Epithelial cell of esophagus (primary cell): ENCODE measurements at regions not wholly inside any gene's neighbourhood (a gene's known extent, or its start where the extent isn't known, plus 50 kb on each side); places are given as distances from the start of the nearest gene placed in this dataset.
A peak's percentile ranks its signal among the peaks of the same experiment; 100 is the strongest.

ENCODE experiments used
- DNase-seq: peaks from one replicate; pipeline ENCODE4 v3.0.0; 2010; ENCODE audit warnings: low read depth
- H3K4me3 ChIP-seq: 2 replicates; pipeline ENCODE4 v1.5.1; 2011; ENCODE audit warnings: mild to moderate bottlenecking, low read length, control low read depth
- TF ChIP-seq, protein P1 (sequence below): IDR thresholded peaks from 2 replicates; pipeline ENCODE4 v1.5.1; 2011; ENCODE audit warnings: low read depth, mild to moderate bottlenecking, low read length, control low read depth, inconsistent platforms; ENCODE audit not compliant: insufficient read depth; ENCODE audit errors: missing control alignments

GRCh38 chr2:183798535-183798934, 674.3 kb downstream of the NUP35 start:
- no peak for DNase-seq
- TF ChIP-seq, protein P1, sequence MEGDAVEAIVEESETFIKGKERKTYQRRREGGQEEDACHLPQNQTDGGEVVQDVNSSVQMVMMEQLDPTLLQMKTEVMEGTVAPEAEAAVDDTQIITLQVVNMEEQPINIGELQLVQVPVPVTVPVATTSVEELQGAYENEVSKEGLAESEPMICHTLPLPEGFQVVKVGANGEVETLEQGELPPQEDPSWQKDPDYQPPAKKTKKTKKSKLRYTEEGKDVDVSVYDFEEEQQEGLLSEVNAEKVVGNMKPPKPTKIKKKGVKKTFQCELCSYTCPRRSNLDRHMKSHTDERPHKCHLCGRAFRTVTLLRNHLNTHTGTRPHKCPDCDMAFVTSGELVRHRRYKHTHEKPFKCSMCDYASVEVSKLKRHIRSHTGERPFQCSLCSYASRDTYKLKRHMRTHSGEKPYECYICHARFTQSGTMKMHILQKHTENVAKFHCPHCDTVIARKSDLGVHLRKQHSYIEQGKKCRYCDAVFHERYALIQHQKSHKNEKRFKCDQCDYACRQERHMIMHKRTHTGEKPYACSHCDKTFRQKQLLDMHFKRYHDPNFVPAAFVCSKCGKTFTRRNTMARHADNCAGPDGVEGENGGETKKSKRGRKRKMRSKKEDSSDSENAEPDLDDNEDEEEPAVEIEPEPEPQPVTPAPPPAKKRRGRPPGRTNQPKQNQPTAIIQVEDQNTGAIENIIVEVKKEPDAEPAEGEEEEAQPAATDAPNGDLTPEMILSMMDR = no peak
- no peak overlapping the region for H3K4me3 ChIP-seq

GRCh38 chr2:183799761-183800160, 675.5 kb downstream of the NUP35 start:
- TF ChIP-seq, protein P1 = no peak
- no peak overlapping the region for H3K4me3 ChIP-seq
- DNase-seq = no peak

GRCh38 chr2:183803596-183803995, 679.4 kb downstream of the NUP35 start:
- DNase-seq = no peak
- TF ChIP-seq, protein P1 = no peak
- H3K4me3 ChIP-seq = no peak overlapping the region

DNA sequence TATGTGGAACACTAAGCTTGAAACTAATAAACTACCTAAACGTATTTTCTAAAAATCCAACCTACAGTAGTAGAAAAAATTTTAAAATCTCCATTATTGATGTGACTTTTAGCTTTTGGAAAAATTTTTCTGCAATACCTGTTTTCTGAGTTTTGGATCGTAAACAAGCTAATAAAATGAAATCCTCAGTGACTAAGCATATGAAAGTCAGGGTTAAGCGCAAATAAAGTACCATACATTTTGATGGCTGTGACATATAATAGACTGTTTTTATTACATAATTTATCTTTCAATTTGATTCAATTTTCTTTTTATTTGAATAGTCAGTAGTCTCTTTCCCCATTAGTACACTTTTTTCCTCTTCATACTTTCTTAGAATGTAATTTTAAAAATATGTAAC, 683.6 kb downstream of the NUP35 start:
- no peak for DNase-seq
- TF ChIP-seq, protein P1 = no peak

DNA sequence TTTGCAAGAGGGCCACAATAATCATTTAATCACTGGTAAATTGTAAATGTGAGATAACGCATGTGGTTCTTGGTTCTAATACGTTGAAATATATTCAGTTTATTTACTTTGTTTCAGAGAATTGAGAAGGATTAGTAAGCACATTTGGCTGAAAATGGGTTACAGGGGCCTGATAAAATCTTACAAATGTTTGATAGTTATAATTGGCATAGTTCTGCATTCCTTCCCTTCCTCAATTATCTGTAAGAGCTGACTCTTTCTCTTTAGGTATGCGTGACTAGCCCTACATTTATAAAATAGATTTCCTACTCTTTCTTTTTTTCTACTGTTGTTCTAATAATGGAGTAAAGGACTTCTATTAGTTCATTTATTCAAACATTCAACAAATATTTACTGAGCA, 685.2 kb downstream of the NUP35 start:
- DNase-seq = no peak
- TF ChIP-seq, protein P1 = no peak
- no peak overlapping the region for H3K4me3 ChIP-seq

More for the DNA sequence above, 683.6 kb downstream of the NUP35 start:
- no peak overlapping the region for H3K4me3 ChIP-seq

GRCh38 chr2:183811281-183811680, 687.0 kb downstream of the NUP35 start:
- DNase-seq = no peak
- no peak overlapping the region for H3K4me3 ChIP-seq
- TF ChIP-seq, protein P1 = no peak

- no peak overlapping the region for H3K4me3 ChIP-seq
- TF ChIP-seq, protein P1 = no peak
- peak; percentile 6 for DNase-seq
Observed at GRCh38 chr2:183812091-183812490, 687.8 kb downstream of the NUP35 start.
